Peyer's patch (tissue), 4 donors: ENCODE measurements at regions not wholly inside any gene's neighbourhood (a gene's known extent, or its start where the extent isn't known, plus 50 kb on each side); places are given as distances from the start of the nearest gene placed in this dataset.

Source experiments
- CTCF ChIP-seq, 6 experiments: fragments of 450-650 bp in 4 of 6; fragments of 200-600 bp in 2 of 6; sonication (generic) in 1 of 6; IDR thresholded peaks; one replicate each; pipeline ENCODE4 v1.5.1; 2017 to 2019; ENCODE audit warnings: antibody characterized with exemption in 6 of 6, mild to moderate bottlenecking in 3 of 6, moderate library complexity in 1 of 6
- POLR2A ChIP-seq, 2 donors: fragments of 450-650 bp; IDR thresholded peaks; one replicate each; pipeline ENCODE4 v1.5.1; 2017; ENCODE audit warnings: antibody characterized with exemption in 2 of 2, mild to moderate bottlenecking in 2 of 2, moderate library complexity in 2 of 2

GRCh38 chr12:47370421-47370820 lies 290.7 kb upstream of the AMIGO2 start:
- TF ChIP-seq POLR2A (IDR thresholded peaks at IDR 0.05) (no peak), CTCF (IDR thresholded peaks at IDR 0.05) (no peak)
